ENCODE measurements at regions not wholly inside any gene's neighbourhood (a gene's known extent, or its start where the extent isn't known, plus 50 kb on each side); places are given as distances from the start of the nearest gene placed in this dataset.

DNA sequence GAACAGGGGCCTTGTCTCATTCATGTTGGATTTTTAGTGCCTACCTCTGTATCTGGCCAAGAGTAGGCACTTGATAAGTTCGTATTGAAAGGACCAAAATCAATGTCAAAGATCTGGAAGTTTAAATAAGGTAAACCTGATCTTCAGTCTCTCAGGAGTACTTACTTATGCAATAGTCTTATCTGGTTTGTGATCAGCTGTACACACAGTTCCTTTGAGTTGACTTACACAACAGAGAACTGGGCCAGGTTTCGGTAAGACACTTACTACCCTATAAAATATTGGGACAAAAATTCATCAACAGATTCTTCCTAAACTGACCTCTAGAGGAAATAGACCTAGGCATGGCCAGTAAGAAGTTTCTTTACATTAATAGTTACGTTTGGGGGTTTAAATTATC is 113.6 kb upstream of the NXPH2 start:
- ATAC-seq: no peak
- POLR2A ChIA-PET: no interaction called here
- no peaks in the 10 kb centered on the region for H4K20me1 ChIP-seq (replicated peaks; ENCODE audit: control insufficient read depth, insufficient read depth, low read length)
- no peak overlapping the region for H3K27ac ChIP-seq (ENCODE audit: extremely low read depth, low read depth, low read length)
- no peak overlapping the region for H3K9ac ChIP-seq (ENCODE audit: insufficient read depth in 1 of 2, low read depth in 2 of 2, low read length in 2 of 2)
- intact Hi-C loops (cut with micrococcal nuclease) (no loop called here), in situ Hi-C loops (cut with MboI) (no loop called here)
- no TSS peak for BruUV-seq (replicated peaks)
- no peaks in the 10 kb centered on the region for H3K79me2 ChIP-seq (ENCODE audit: control insufficient read depth, insufficient read depth, low read length)
- no peak overlapping the region for H2AFZ ChIP-seq (ENCODE audit: low read depth, low read length)
- FAIRE-seq: no peak
- H3K9me3 ChIP-seq (replicated peaks; ENCODE audit: control insufficient read depth, insufficient read depth, low read depth, low read length): no peaks in the 10 kb centered on the region
- H3K4me3 ChIP-seq: no peak overlapping the region
- no peaks in the 10 kb centered on the region for H3K4me1 ChIP-seq (replicated peaks in 1 of 2; ENCODE audit: control insufficient read depth in 2 of 2, insufficient read depth in 2 of 2, low read length in 2 of 2)
- no peaks in the 10 kb centered on the region for H3K36me3 ChIP-seq (ENCODE audit: control insufficient read depth, insufficient read depth, low read length)
- H3K27me3 ChIP-seq (ENCODE audit: control insufficient read depth in 2 of 2, insufficient read depth in 2 of 2, low read length in 2 of 2): no peaks in the 10 kb centered on the region
- WGBS (ENCODE audit: insufficient coverage, low coverage, missing lambda C conversion rate): 10% methylated on average over 3 of the region's 3 CpGs
- no peak overlapping the region for H3K4me2 ChIP-seq (ENCODE audit: insufficient read depth, low read length)
- CTCF ChIA-PET (ENCODE audit: low intra/inter-chr PET ratio): no interaction called here
- no peak for DNase-seq (ENCODE audit: extremely low read depth in 1 of 4, low spot score in 3 of 4)
- H3K9me1 ChIP-seq (ENCODE audit: control insufficient read depth, insufficient read depth, low read length): no peaks in the 10 kb centered on the region
- no peak for TF ChIP-seq SMC3 (conservative IDR thresholded peaks at IDR 0.05; ENCODE audit: insufficient read depth, low read depth, low read length)
- TF ChIP-seq HNRNPH1 (optimal IDR thresholded peaks at IDR 0.05; ENCODE audit: low read depth, low read length): no peak
- no peak for TF ChIP-seq TAF1 (IDR thresholded peaks at IDR 0.05; ENCODE audit: control insufficient read depth, extremely low read depth, insufficient read depth, low read length, severe bottlenecking)
- TF ChIP-seq CBX1 (IDR thresholded peaks at IDR 0.05; ENCODE audit: low read depth): no peak
- no peak for TF ChIP-seq NFXL1 (CRISPR knock-in tag; IDR thresholded peaks at IDR 0.05)
- no peak for TF ChIP-seq ZBTB8A (IDR thresholded peaks at IDR 0.05; ENCODE audit: partially characterized antibody)
- TF ChIP-seq, protein P1, sequence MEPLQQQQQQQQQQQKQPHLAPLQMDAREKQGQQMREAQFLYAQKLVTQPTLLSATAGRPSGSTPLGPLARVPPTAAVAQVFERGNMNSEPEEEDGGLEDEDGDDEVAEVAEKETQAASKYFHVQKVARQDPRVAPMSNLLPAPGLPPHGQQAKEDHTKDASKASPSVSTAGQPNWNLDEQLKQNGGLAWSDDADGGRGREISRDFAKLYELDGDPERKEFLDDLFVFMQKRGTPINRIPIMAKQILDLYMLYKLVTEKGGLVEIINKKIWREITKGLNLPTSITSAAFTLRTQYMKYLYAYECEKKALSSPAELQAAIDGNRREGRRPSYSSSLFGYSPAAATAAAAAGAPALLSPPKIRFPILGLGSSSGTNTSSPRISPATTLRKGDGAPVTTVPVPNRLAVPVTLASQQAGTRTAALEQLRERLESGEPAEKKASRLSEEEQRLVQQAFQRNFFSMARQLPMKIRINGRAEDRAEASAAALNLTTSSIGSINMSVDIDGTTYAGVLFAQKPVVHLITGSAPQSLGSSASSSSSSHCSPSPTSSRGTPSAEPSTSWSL (CRISPR knock-in tag; IDR thresholded peaks at IDR 0.05; ENCODE audit: borderline replicate concordance): no peak
- TF ChIP-seq, protein P2, sequence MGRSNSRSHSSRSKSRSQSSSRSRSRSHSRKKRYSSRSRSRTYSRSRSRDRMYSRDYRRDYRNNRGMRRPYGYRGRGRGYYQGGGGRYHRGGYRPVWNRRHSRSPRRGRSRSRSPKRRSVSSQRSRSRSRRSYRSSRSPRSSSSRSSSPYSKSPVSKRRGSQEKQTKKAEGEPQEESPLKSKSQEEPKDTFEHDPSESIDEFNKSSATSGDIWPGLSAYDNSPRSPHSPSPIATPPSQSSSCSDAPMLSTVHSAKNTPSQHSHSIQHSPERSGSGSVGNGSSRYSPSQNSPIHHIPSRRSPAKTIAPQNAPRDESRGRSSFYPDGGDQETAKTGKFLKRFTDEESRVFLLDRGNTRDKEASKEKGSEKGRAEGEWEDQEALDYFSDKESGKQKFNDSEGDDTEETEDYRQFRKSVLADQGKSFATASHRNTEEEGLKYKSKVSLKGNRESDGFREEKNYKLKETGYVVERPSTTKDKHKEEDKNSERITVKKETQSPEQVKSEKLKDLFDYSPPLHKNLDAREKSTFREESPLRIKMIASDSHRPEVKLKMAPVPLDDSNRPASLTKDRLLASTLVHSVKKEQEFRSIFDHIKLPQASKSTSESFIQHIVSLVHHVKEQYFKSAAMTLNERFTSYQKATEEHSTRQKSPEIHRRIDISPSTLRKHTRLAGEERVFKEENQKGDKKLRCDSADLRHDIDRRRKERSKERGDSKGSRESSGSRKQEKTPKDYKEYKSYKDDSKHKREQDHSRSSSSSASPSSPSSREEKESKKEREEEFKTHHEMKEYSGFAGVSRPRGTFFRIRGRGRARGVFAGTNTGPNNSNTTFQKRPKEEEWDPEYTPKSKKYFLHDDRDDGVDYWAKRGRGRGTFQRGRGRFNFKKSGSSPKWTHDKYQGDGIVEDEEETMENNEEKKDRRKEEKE (IDR thresholded peaks at IDR 0.05; ENCODE audit: borderline replicate concordance in 1 of 2, control insufficient read depth in 1 of 2, low read depth in 2 of 2, low read length in 1 of 2): no peak
- TF ChIP-seq CREB1 (IDR thresholded peaks at IDR 0.05): no peak
- no peak for TF ChIP-seq CREB1 (CRISPR knock-in tag; IDR thresholded peaks at IDR 0.05)
- TF ChIP-seq, protein P3, sequence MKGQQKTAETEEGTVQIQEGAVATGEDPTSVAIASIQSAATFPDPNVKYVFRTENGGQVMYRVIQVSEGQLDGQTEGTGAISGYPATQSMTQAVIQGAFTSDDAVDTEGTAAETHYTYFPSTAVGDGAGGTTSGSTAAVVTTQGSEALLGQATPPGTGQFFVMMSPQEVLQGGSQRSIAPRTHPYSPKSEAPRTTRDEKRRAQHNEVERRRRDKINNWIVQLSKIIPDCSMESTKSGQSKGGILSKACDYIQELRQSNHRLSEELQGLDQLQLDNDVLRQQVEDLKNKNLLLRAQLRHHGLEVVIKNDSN (CRISPR knock-in tag; IDR thresholded peaks at IDR 0.05): no peak
- TF ChIP-seq, protein P4, sequence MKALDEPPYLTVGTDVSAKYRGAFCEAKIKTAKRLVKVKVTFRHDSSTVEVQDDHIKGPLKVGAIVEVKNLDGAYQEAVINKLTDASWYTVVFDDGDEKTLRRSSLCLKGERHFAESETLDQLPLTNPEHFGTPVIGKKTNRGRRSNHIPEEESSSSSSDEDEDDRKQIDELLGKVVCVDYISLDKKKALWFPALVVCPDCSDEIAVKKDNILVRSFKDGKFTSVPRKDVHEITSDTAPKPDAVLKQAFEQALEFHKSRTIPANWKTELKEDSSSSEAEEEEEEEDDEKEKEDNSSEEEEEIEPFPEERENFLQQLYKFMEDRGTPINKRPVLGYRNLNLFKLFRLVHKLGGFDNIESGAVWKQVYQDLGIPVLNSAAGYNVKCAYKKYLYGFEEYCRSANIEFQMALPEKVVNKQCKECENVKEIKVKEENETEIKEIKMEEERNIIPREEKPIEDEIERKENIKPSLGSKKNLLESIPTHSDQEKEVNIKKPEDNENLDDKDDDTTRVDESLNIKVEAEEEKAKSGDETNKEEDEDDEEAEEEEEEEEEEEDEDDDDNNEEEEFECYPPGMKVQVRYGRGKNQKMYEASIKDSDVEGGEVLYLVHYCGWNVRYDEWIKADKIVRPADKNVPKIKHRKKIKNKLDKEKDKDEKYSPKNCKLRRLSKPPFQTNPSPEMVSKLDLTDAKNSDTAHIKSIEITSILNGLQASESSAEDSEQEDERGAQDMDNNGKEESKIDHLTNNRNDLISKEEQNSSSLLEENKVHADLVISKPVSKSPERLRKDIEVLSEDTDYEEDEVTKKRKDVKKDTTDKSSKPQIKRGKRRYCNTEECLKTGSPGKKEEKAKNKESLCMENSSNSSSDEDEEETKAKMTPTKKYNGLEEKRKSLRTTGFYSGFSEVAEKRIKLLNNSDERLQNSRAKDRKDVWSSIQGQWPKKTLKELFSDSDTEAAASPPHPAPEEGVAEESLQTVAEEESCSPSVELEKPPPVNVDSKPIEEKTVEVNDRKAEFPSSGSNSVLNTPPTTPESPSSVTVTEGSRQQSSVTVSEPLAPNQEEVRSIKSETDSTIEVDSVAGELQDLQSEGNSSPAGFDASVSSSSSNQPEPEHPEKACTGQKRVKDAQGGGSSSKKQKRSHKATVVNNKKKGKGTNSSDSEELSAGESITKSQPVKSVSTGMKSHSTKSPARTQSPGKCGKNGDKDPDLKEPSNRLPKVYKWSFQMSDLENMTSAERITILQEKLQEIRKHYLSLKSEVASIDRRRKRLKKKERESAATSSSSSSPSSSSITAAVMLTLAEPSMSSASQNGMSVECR (CRISPR knock-in tag; IDR thresholded peaks at IDR 0.05): no peak
- no peak for TF ChIP-seq ZKSCAN1 (IDR thresholded peaks at IDR 0.05; ENCODE audit: low read depth, low read length)
